GM19240 (cell line): ENCODE measurements at regions not wholly inside any gene's neighbourhood (a gene's known extent, or its start where the extent isn't known, plus 50 kb on each side); places are given as distances from the start of the nearest gene placed in this dataset.

ENCODE experiments used
- DNase-seq: peaks from one replicate; pipeline ENCODE4 v3.0.0; 2011; ENCODE audit warnings: low spot score; ENCODE audit not compliant: insufficient read length

GRCh38 chr2:177314722-177315264 lies 50.3 kb upstream of the NFE2L2 start:
- DNase-seq: no peak

GRCh38 chr2:177315364-177315763 lies 50.8 kb upstream of the NFE2L2 start:
- DNase-seq: no peak

DNA sequence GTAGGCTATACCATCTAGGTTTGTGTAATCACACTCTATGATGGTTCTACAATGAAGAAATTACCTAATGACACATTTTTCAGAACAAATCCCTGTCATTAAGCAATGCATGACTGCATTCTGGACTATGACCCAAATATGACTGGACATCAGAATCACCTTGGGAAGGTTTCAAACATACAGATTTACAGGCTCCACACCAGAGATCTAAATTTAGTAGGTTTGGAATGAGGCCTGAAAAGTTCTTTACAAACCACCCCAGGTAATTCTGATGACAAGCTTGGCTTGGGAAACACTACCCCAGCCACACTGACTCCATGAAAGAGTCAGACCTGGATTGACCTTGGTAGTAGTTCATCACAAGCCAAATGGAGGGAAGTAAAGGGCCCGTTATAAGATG lies 52.2 kb upstream of the NFE2L2 start:
- no peak for DNase-seq

GRCh38 chr2:177317443-177317842 lies 52.9 kb upstream of the NFE2L2 start:
- no peak for DNase-seq

- no peak for DNase-seq
These were observed 53.3 kb upstream of the NFE2L2 start for GRCh38 chr2:177317857-177318256.

DNA sequence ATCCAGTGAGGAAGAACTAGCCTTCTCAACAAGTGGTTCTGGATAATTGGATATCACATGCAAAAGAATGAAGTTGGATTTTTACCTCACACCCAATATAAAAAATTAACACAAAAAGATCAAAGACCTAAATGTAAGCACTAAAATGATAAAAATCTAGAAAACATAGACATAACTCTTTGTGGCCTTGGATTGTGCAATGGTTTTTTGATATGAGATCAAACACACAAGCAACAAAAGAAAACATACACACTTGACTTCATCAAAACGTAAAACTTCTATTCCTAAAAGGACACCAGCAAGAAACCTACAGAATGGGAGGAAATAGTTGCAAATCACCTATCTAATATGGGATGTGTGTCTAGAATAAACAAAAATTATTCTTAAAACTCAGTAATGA lies 54.1 kb upstream of the NFE2L2 start:
- DNase-seq: no peak

DNA sequence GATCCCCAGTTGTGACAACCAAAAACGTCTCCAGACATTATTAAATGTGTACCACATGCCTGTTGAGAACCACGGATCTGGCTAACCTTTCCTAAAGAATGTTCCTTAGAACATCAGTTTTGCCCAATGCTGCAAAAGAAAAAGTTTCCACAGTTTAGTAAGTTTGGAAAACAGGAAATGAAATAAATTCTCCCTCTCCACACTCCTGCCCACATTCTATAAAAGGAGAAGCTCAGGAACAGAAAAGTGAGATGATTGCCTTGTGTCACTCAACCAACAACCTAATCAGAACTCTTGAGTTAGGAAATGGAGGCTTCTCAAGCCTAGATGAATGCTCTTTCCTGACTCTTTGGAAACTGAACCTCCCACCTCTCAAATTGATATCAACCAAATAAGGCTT lies 56.1 kb upstream of the NFE2L2 start:
- DNase-seq: no peak

DNA sequence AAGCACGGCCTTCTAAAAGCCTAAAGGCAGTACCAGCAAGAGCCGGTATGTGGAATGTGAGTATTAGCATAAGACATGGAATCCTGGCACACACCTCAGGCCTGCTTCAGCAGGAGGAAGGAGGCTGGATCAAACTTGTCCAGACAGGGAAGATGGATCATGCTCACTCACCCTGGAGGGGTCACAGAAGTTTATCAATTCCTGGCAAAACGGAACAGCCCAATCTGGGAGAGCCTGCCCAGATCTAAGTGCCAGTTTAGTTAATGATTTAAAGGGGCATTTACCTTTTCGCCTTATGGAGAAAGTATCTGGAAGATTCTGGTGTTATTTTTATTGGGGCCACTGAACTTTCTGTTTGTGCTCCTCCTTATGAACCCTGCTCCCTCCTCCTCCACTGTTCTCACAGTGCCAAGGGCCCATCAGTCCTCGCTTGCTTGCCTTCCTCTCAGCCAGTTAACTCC lies 58.3 kb upstream of the NFE2L2 start:
- DNase-seq: no peak

DNA sequence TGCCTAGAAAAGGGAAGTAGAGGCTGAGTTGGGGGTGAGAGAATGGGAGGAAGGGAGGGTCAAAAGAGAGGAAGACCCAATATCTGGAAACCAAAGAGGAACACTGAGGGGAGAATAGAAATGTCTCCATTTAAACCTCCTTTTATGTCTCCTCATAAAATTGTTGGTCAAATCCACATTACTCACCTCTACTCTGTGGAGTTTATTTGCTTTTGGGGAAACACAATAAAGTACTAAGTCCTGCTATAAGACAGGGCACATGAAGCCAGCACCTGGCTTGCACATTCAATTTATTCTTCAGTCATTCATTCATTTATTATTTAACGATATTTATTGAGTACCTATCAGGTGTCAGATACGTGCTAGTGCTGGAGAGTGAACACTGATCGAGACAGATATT lies 60.3 kb upstream of the NFE2L2 start:
- no peak for DNase-seq

- DNase-seq: no peak
These were observed 61.0 kb upstream of the NFE2L2 start for GRCh38 chr2:177325554-177325953.

GRCh38 chr2:177326005-177326404 lies 61.5 kb upstream of the NFE2L2 start:
- DNase-seq: no peak

GRCh38 chr2:177326591-177326990 lies 62.1 kb upstream of the NFE2L2 start:
- no peak for DNase-seq

GRCh38 chr2:177327009-177327408 lies 62.5 kb upstream of the NFE2L2 start:
- DNase-seq: no peak

- no peak for DNase-seq
These were observed 63.5 kb upstream of the NFE2L2 start for GRCh38 chr2:177328056-177328455.

DNA sequence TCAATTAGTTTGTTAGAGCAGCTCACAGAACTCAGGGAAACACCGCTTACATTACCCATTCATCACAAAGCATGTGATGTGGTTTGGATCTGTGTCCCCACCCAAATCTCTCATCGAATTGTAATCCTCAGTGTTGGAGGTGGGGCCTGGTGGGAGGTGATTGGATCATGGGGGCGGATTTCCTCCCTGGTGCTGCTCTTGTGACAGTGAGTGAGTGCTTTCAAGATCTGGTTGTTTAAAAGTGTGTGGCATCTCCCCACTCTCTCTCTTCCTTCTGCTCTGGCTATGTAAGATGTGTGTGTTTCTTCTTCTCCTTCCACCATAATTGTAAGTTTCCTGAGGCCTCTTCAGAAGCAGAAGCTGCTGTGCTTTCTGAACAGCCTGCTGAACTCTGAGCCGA lies 63.5 kb upstream of the AGPS start:
- no peak for DNase-seq

DNA sequence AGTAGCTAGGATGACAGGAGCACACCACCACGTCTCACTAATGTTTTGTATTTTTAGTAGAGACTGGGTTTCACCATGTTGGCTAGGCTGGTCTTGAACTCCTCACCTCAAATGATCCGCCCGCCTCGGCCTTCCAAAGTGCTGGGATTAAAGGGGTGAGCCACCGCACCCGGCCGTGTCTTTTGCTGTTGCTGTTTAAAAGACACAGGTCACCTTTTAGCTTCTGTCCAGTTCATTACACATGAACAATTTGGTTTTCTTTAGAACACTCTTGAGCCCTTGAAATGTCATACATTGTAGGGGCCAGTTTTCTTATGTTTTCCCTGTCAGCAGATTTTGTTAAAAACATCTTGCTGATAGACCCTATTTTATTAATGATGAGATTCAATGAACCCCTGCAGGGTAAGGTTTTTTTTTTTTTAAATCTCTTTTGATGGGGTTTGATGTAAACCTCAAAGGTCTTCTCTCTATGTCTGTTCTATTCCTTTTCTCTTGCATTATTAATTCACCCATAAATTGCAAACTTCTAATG lies 61.0 kb upstream of the AGPS start:
- DNase-seq: no peak

- peak; percentile 11 for DNase-seq
These were observed 60.3 kb upstream of the AGPS start for GRCh38 chr2:177332026-177332991.

DNA sequence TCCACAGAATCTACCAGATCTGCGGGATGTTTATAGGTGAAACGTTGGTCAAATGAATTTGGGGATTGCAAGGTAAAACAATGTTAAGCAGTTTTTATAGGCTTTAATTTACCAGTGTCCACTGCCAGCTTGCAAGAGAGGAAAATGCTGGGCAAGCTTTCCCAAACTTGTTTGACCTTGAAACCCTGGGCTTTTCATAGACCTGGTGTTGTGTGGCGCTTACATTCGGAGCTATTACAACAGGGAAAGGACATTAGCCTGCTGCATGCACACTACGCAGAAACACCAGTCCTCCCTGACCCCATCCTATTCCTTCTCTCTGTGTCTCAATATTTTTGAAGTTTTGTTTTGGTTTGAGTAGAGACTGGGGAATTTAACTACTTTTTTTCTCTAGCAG lies 59.6 kb upstream of the AGPS start:
- DNase-seq: no peak

DNA sequence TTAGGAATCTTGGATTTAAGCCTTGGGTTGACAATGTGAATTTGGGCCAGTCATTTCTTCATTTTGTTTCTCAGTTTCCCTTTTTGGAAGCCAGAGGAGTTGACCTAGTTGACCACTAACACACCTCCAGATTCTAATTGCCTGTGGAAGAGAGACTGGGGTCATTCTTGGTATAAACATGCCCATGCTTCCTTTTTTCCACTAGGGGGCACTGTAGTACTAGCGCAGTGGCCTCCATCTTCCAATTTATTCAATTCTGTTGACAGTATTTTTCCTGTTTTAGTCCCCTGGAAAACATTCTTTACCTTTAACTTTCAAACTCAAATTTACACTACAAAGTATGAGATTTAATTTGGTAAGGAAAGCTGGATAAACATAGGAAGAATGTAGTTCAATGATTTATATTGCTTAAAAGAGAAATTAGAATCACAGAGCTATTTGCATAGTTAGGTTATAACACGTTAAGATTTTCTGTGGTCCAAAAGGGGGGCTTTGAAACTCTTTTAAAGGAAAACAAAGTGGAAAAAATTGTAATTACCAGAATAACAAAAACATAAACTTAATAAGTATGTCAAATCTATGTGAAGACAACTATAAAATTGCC lies 57.5 kb upstream of the AGPS start:
- DNase-seq: peak; percentile 7

- DNase-seq: no peak
These were observed 56.6 kb upstream of the AGPS start for GRCh38 chr2:177335917-177336450.

GRCh38 chr2:177338177-177338721 lies 54.3 kb upstream of the AGPS start:
- DNase-seq: no peak

DNA sequence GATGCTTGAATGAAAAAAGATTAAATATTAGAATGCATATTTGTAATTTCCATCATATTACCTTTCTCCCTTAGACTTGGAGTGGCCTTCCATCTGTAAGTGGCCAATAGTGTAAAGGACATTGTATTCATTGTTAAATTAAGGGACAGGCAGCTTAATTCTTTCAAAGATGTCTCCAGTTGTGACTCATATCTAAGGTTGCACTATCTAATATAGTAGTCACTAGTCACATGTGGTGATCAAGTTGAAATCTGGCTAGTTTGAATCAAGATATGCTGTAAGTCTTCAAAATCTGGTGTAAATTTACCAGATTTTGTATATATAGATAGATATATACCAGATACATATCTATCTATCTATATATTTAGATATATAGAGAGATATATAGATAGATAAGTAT lies 52.4 kb upstream of the AGPS start:
- no peak for DNase-seq
